ENCODE measurements at regions not wholly inside any gene's neighbourhood (a gene's known extent, or its start where the extent isn't known, plus 50 kb on each side); places are given as distances from the start of the nearest gene placed in this dataset.

DNA sequence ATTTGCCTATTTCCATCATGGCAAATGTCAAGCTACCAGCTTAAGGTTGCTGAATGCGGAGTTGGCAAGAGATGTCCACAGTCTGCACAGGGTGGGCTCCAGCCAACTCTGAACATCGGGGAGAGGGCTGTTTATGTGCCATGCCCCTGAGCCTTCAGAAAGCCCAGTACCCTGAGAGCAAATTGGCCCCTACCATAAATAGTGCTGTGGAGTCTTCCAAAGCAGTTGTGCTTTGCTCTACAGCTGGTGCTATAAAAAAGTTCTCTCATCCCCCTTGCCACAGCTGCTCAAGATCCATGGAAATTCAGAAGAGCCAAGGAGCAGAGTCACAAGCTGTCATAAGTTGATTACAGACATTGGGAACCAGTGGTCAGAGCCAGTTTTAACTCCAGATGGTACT lies 85.6 kb upstream of the CLDN14 start:
- no peaks in the 10 kb centered on the region for H3K4me1 ChIP-seq (ENCODE audit: insufficient read depth)
- H3K27ac ChIP-seq (ENCODE audit: low read depth): no peak overlapping the region
- DNase-seq (ENCODE audit: extremely low spot score): no peak
- no peak overlapping the region for H3K4me3 ChIP-seq (ENCODE audit: low read depth, low read length)
- H3K36me3 ChIP-seq (ENCODE audit: insufficient read depth): no peaks in the 10 kb centered on the region
- 85% methylated on average over 2 of the region's 2 CpGs for WGBS

DNA sequence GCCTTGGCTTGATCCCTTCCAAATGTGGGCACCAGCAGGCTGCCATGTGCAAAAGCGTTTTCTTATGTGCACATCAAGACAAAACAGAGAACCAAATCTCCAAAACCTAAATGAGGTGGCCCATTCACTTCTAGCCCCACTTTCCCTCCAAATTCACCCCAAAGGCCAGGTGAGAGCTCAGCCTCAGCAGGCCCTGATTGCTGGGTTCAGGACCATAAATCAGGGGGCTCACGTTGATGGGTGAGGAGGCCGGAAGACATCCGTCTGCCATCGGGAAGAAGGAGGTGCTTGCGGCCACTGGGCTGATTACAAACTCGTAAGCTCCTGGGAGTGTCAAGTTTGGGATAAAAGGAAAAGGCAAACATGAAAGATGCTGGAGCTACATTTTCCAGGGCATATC lies 86.7 kb upstream of the CLDN14 start:
- Histone ChIP-seq H3K4me3 (ENCODE audit: low read depth, low read length) (no peak overlapping the region), H3K4me1 (ENCODE audit: insufficient read depth) (no peaks in the 10 kb centered on the region), H3K36me3 (ENCODE audit: insufficient read depth) (no peaks in the 10 kb centered on the region), H3K27ac (ENCODE audit: low read depth) (no peak overlapping the region)
- 58% methylated on average over 7 of the region's 7 CpGs for WGBS
- DNase-seq (ENCODE audit: extremely low spot score): no peak

DNA sequence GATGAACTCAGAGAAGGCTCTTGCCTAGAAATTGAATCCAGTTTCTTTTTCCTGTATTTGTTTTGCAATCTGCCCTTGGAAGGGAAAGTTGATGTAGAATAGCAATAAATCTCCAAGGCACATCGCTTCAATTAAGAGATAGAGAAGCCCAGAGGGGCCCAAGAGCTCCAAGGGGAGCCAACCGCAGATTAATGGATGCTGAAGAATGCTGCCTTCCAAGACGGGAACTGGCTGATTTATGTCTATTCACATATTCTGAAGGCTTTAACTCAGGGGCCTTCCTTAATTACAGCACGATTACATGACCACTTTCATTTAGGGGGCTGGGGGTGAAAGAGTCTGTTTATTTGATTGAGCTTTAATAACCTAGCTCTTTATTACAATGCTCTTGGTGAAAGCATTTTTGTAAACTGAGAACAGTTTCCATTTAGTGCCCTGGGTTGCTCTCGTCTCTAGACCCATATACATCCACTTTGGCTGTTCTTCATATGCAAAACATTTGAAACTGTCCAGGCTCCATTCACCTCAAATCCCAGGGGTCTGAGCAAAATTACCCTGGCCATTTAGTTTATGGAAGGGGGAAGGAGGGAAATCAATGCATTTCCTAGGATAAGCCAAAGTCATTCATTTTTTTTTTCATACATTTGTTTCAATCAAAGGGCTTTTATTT lies 87.4 kb upstream of the CLDN14 start:
- Histone ChIP-seq H3K27ac (ENCODE audit: low read depth) (no peak overlapping the region), H3K36me3 (ENCODE audit: insufficient read depth) (no peaks in the 10 kb centered on the region), H3K4me1 (ENCODE audit: insufficient read depth) (no peaks in the 10 kb centered on the region), H3K4me3 (ENCODE audit: low read depth, low read length) (no peak overlapping the region)
- DNase-seq (ENCODE audit: extremely low spot score): no peak
- 34% methylated on average over 5 of the region's 5 CpGs for WGBS

DNA sequence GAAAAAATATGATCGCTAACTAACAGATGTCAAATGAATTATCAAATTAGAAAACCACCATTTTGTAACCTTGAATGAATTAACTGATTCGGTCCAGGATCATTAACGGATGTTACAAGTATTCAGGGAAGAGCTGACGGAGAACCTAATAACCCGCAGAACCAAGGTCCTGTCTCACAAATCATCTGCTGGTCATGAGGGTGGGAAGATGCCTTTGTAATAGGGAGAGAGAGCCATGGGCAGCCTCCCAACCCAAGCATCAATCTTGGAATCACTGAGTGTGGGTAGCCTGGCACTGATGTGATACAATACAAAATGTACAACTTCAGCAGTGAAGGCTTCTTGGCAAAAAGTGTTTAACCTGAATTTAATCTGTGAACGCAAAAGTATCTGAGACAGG lies 89.6 kb upstream of the CLDN14 start:
- no peaks in the 10 kb centered on the region for H3K36me3 ChIP-seq (ENCODE audit: insufficient read depth)
- H3K4me3 ChIP-seq (ENCODE audit: low read depth, low read length): no peak overlapping the region
- H3K27ac ChIP-seq (ENCODE audit: low read depth): no peak overlapping the region
- H3K4me1 ChIP-seq (ENCODE audit: insufficient read depth): no peaks in the 10 kb centered on the region
- WGBS: 93% methylated on average over 6 of the region's 6 CpGs
- DNase-seq (ENCODE audit: extremely low spot score): no peak

DNA sequence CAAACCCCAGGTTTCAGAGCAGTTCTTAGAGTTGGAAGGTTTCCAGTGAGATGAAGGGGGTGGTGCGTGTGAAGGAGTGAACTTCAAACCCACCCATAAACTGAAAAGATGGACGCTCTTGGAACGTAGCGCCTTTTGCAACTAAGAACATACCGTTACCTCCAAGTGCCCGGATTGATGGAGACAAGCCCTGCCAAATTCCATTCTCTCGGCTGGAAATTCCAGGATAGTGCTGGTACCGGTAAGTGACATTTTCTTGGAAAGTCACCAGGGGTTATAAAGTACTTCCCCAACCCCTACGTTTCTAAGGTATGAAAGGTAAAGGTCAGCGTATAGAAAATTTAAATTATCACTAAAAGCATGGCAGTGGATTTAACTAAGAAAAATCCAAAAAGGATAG lies 91.6 kb upstream of the CLDN14 start:
- DNase-seq (ENCODE audit: extremely low spot score): no peak
- no peaks in the 10 kb centered on the region for H3K4me1 ChIP-seq (ENCODE audit: insufficient read depth)
- H3K27ac ChIP-seq (ENCODE audit: low read depth): no peak overlapping the region
- H3K36me3 ChIP-seq (ENCODE audit: insufficient read depth): no peaks in the 10 kb centered on the region
- H3K4me3 ChIP-seq (ENCODE audit: low read depth, low read length): no peak overlapping the region
- WGBS: 39% methylated on average over 10 of the region's 10 CpGs

DNA sequence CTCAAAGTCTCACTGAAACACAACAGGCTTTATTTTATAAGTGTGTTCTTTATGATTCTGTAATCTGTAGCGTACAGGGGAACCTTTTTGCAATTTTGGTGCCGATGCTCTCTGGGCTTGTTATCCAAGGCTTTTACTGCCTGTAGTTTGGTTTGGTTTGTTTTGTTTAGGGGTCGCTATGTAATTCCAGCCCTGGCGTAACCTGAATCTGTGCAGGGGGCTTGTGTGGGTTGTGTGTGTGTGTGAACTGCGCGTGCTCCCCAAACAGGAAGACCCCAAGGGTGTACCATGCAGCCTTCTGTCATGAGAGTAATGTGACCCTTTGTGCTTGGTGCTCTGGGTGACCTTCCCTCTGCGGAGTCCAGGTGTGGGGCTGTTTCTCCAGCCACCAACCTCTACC lies 92.1 kb upstream of the CLDN14 start:
- no peak overlapping the region for H3K4me3 ChIP-seq (ENCODE audit: low read depth, low read length)
- no peaks in the 10 kb centered on the region for H3K4me1 ChIP-seq (ENCODE audit: insufficient read depth)
- H3K36me3 ChIP-seq (ENCODE audit: insufficient read depth): no peaks in the 10 kb centered on the region
- H3K27ac ChIP-seq (ENCODE audit: low read depth): no peak overlapping the region
- DNase-seq (ENCODE audit: extremely low spot score): no peak
- WGBS: 51% methylated on average over 7 of the region's 7 CpGs

DNA sequence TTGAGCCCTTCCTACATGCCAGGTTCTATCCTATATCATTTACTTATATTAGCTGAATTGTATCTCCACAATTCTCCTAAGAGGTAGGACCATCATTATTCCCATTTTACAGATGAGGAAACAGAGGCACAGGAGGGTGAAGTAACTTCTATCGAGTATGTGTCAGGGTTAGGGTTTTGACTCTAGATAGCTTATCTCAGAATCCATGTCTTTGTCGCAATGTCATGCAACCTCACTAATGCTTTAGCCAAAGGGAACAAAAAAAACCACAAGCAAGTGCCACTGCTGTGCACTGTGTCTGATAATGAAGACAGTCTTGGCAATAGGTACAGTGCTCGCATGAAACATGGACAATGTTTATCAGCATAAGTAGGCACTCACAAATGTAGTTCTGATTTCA lies 95.4 kb upstream of the CLDN14 start:
- no peaks in the 10 kb centered on the region for H3K4me1 ChIP-seq (ENCODE audit: insufficient read depth)
- 77% methylated on average over 3 of the region's 3 CpGs for WGBS
- H3K27ac ChIP-seq (ENCODE audit: low read depth): no peak overlapping the region

DNA sequence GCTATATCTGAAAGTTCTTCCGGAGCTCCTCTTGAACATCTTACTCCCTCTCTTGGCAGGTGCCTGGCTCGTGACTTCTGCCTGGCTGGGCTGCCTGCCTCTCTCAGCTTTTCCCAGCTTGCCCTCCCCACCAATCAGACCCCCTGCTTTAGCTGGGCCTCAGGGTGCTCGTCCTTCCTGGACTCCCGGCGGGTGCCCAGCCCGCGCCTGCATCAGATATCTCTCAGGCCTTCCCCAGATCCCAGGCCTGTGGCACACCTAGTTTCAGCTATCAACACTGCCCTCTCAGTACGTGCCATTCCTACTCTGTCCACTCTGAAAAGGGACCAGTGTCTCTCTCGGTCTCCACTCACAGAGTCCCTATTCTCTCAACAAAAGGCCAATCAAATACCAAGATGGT lies 96.5 kb upstream of the CLDN14 start:
- WGBS: 86% methylated on average over 9 of the region's 9 CpGs
- Histone ChIP-seq H3K27ac (ENCODE audit: low read depth) (no peak overlapping the region), H3K4me3 (ENCODE audit: low read depth, low read length) (no peak overlapping the region), H3K36me3 (ENCODE audit: insufficient read depth) (no peaks in the 10 kb centered on the region), H3K4me1 (ENCODE audit: insufficient read depth) (no peaks in the 10 kb centered on the region)
- no peak for DNase-seq (ENCODE audit: extremely low spot score)

More for the DNA sequence above, 95.4 kb upstream of the CLDN14 start:
- H3K4me3 ChIP-seq (ENCODE audit: low read depth, low read length): no peak overlapping the region
- DNase-seq (ENCODE audit: extremely low spot score): no peak
- H3K36me3 ChIP-seq (ENCODE audit: insufficient read depth): no peaks in the 10 kb centered on the region

DNA sequence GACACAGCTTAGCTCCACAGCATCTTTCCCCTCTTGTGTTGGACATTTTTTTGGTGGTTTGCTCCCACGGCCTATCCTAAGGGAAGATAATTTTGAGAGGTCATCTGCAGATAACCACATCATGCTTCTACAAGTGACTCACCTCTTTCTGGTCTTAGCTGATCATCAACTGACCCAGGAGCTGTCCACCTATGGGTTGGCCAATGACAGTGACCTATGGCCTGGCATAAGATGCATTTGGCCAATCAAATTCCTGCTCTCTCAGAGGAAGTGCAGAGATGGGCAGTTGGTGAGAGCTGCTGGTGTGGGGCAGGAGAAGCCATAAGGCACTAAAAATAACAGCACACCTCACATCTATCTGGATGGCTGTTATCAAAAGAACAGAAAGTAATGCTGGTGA lies 100.0 kb upstream of the CLDN14 start:
- Histone ChIP-seq H3K36me3 (ENCODE audit: insufficient read depth) (no peaks in the 10 kb centered on the region), H3K27ac (ENCODE audit: low read depth) (no peak overlapping the region), H3K4me3 (ENCODE audit: low read depth, low read length) (no peak overlapping the region), H3K4me1 (ENCODE audit: insufficient read depth) (no peaks in the 10 kb centered on the region)
- 84% methylated on average over 1 of the region's 1 CpG for WGBS
- DNase-seq (ENCODE audit: extremely low spot score): no peak

DNA sequence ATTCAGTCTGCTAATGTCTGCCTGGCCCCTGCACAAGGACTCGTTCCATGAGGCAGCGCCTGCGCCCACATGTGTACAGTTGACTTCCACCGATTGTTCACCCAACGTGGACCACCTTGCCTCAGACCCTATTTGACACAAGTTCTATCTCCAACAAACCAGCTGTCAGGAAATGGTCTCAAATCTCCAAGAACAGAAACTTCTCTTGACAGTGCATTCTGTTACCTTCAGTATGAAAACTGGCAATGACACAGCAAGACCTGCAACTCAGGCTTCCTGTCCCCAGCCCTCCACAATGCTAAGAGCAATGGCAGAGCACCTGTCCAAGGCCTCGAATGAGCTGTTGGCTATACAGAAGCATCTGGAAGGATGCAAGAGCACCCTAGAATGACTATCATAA lies 102.3 kb upstream of the CLDN14 start:
- 81% methylated on average over 6 of the region's 6 CpGs for WGBS

DNA sequence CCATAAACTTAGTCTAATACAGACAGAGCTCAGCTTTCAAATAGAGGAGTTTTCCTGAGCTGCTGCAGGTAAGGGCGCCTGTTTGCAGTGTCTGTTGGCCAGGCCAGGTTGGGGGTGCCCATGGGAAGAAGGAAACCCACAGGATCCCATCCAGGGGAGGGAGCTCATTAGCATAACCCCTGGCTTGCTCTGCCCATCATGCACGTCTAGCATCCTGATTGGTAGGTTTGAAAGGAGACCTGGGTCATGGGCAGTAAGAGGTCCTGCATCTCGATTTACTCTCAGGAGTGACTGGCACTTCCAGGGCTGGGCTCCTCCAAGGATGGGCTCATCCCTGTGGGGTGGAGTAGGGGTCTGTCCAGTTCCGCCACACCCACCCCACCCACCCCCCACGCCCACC lies 103.7 kb upstream of the CLDN14 start:
- no peak overlapping the region for H3K27ac ChIP-seq (ENCODE audit: low read depth)
- DNase-seq (ENCODE audit: extremely low spot score): no peak
- H3K36me3 ChIP-seq (ENCODE audit: insufficient read depth): no peaks in the 10 kb centered on the region
- H3K4me1 ChIP-seq (ENCODE audit: insufficient read depth): no peaks in the 10 kb centered on the region
- no peak overlapping the region for H3K4me3 ChIP-seq (ENCODE audit: low read depth, low read length)
- 57% methylated on average over 5 of the region's 5 CpGs for WGBS

More for the DNA sequence above, 102.3 kb upstream of the CLDN14 start:
- Histone ChIP-seq H3K27ac (ENCODE audit: low read depth) (no peak overlapping the region), H3K4me1 (ENCODE audit: insufficient read depth) (no peaks in the 10 kb centered on the region), H3K36me3 (ENCODE audit: insufficient read depth) (no peaks in the 10 kb centered on the region), H3K4me3 (ENCODE audit: low read depth, low read length) (no peak overlapping the region)
- DNase-seq (ENCODE audit: extremely low spot score): no peak

DNA sequence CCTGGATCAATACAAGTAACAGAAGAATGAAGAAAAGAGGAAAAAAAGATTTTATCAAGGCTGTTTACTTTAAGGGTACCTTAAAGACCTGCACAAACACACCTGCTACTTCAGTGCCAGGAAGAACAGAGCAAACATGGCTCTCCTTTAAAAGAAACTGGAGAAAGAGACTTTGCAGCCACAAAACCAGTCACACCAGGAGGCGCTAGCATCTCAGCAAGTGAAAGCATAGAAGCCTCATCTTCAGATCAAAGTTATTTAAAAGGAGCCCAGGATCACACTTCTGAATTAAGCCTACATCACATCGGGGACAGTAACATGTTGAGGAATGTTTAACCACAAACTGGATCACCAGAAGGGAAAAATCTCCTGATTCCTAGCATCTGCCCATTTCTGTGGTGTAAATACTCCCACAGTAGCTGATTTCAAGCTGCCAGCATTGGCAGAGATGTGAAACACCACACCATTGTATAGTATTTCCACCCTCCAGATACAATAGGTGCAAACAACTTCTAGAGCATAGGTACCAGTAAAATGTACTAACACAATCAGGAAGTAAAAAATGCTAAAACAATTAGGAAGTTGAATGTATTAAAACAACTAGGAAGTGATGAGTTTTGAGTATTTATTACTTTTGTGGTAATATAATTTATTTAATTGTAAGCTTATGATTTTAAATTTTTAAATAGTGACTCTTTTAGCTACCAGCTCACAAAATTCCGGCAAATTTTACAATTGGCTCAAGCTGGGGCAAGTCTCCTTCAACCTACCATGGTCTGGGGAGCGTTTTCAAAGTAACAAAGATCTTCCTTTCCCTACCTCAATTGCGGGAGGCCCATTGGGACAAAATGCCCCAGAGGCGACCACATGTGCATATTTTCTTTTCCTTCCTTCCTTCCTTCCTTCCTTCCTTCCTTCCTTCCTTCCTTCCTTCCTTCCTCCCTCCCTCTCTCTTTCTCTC lies 105.3 kb upstream of the CLDN14 start:
- WGBS: 90% methylated on average over 6 of the region's 6 CpGs
- Histone ChIP-seq H3K36me3 (ENCODE audit: insufficient read depth) (no peaks in the 10 kb centered on the region), H3K4me3 (ENCODE audit: low read depth, low read length) (no peak overlapping the region), H3K4me1 (ENCODE audit: insufficient read depth) (no peaks in the 10 kb centered on the region), H3K27ac (ENCODE audit: low read depth) (no peak overlapping the region)
- no peak for DNase-seq (ENCODE audit: extremely low spot score)

DNA sequence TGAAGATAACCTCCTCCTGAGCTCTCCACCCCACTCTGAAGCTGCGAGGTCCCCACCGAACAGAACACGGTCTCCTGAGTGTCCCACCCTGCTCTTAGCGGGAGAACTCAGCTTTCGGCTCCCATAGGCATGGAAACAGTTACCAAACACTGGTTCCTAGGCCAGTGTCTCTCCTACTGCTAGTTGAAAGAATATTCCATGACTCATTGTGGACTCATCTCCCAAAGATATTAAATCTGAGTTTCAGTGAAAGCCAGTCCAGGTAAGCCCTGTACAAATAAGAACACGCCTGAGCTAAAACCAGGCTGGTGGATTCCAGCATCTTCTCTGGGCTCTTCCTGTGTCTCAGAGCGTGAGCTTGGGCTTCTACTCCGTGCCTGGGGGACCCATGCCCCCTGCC lies 107.5 kb upstream of the CLDN14 start:
- H3K36me3 ChIP-seq (ENCODE audit: insufficient read depth): no peaks in the 10 kb centered on the region
- no peak for DNase-seq (ENCODE audit: extremely low spot score)
- no peak overlapping the region for H3K27ac ChIP-seq (ENCODE audit: low read depth)
- no peaks in the 10 kb centered on the region for H3K4me1 ChIP-seq (ENCODE audit: insufficient read depth)
- 80% methylated on average over 8 of the region's 8 CpGs for WGBS
- H3K4me3 ChIP-seq (ENCODE audit: low read depth, low read length): no peak overlapping the region

DNA sequence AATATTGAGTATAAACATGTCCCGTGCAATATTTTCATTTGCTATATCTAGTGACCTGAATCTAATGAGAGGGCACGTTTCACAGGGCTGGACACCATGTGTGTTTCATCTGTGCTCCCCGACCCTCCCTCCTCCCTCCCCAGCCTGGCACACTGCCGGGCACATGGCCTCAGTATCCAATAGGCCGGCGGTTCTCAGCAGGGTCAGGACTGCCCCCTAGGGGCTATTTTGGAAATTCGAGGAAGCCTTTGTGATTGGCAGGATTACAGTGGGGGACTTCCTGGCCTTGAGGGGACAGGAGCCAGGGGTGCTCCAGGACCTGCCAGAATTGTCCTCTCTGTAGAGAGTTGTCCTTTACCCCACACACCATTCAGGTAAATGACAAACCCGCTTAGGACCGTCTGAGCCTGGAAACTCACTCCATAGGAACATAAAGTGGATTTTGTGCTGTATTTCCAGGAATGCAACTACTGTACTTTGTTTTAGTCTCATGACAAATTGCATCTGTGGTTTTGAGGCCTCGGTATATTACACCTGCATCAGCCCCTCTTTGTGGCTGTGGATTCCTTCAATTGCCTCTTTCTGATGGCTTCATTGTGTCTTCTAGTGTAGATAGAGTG lies 109.5 kb upstream of the SIM2 start:
- WGBS: 31% methylated on average over 10 of the region's 10 CpGs
- DNase-seq (ENCODE audit: extremely low spot score): no peak
- no peaks in the 10 kb centered on the region for H3K36me3 ChIP-seq (ENCODE audit: insufficient read depth)

More for the DNA sequence above, 109.5 kb upstream of the SIM2 start:
- no peak overlapping the region for H3K4me3 ChIP-seq (ENCODE audit: low read depth, low read length)
- no peak overlapping the region for H3K27ac ChIP-seq (ENCODE audit: low read depth)
- H3K4me1 ChIP-seq (ENCODE audit: insufficient read depth): no peaks in the 10 kb centered on the region
